Mesendoderm (in vitro differentiated cells): ENCODE measurements at regions not wholly inside any gene's neighbourhood (a gene's known extent, or its start where the extent isn't known, plus 50 kb on each side); places are given as distances from the start of the nearest gene placed in this dataset.

ENCODE experiments used
- DNase-seq: peaks from one replicate; pipeline ENCODE4 v3.0.0; 2013
- H2AK5ac ChIP-seq: 2 replicates; pipeline ENCODE4 v1.6.1; 2013; ENCODE audit warnings: low read length, inconsistent platforms
- H2BK120ac ChIP-seq: 2 replicates; pipeline ENCODE4 v1.6.1; 2013; ENCODE audit warnings: low read depth, mild to moderate bottlenecking, low read length, moderate library complexity, mixed read lengths
- H2BK15ac ChIP-seq: replicated peaks from 2 replicates; pipeline ENCODE4 v1.6.1; 2013; ENCODE audit warnings: low read depth, mild to moderate bottlenecking, moderate library complexity
- H2BK5ac ChIP-seq: 2 replicates; pipeline ENCODE4 v1.6.1; 2013; ENCODE audit warnings: low read length, inconsistent platforms
- H3K18ac ChIP-seq: 2 replicates; pipeline ENCODE4 v1.6.1; 2013; ENCODE audit warnings: mild to moderate bottlenecking, low read length, mixed read lengths
- H3K23ac ChIP-seq: one replicate; pipeline ENCODE4 v1.6.1; 2013; ENCODE audit warnings: low read length
- H3K27ac ChIP-seq: 2 replicates; pipeline ENCODE4 v1.5.1; 2013; ENCODE audit warnings: low read depth, mild to moderate bottlenecking, inconsistent platforms, low read length, moderate library complexity
- H3K27me3 ChIP-seq: 2 replicates; pipeline ENCODE4 v1.6.1; 2013; ENCODE audit warnings: low read length, control low read depth, mild to moderate bottlenecking, inconsistent platforms; ENCODE audit not compliant: insufficient read depth, poor library complexity
- H3K36me3 ChIP-seq: 2 replicates; pipeline ENCODE4 v1.6.1; 2013; ENCODE audit warnings: low read length, inconsistent platforms; ENCODE audit not compliant: control insufficient read depth, insufficient read depth
- H3K4ac ChIP-seq: one replicate; pipeline ENCODE4 v1.6.1; 2013; ENCODE audit warnings: low read depth, mild to moderate bottlenecking, low read length, moderate library complexity
- H3K4me1 ChIP-seq: 2 replicates; pipeline ENCODE4 v1.6.1; 2013; ENCODE audit warnings: low read depth, low read length, inconsistent platforms; ENCODE audit not compliant: control insufficient read depth
- H3K4me2 ChIP-seq: 2 replicates; pipeline ENCODE4 v1.6.1; 2013; ENCODE audit warnings: low read length
- H3K4me3 ChIP-seq: 2 replicates; pipeline ENCODE4 v1.5.1; 2013; ENCODE audit warnings: mild to moderate bottlenecking, low read length
- H3K56ac ChIP-seq: one replicate; pipeline ENCODE4 v1.6.1; 2013; ENCODE audit warnings: low read length
- H3K79me1 ChIP-seq: 2 replicates; pipeline ENCODE4 v1.6.1; 2013; ENCODE audit warnings: low read length, inconsistent platforms
- H3K79me2 ChIP-seq: 2 replicates; pipeline ENCODE4 v1.6.1; 2013; ENCODE audit warnings: mild to moderate bottlenecking, low read length; ENCODE audit not compliant: control insufficient read depth, insufficient read depth
- H3K9ac ChIP-seq: 2 replicates; pipeline ENCODE4 v1.6.1; 2013; ENCODE audit warnings: low read length, inconsistent platforms
- H4K5ac ChIP-seq: one replicate; pipeline ENCODE4 v1.6.1; 2013; ENCODE audit warnings: low read length
- H4K8ac ChIP-seq: one replicate; pipeline ENCODE4 v1.6.1; 2013; ENCODE audit warnings: low read depth, mild to moderate bottlenecking, control low read depth, low read length, moderate library complexity
- WGBS: extraction: QIAGEN DNeasy Blood & Tissue Kit; methylation state at CpG from one replicate; pipeline ENCODE4 v1.1.7; 2013; ENCODE audit warnings: low lambda C conversion rate, missing lambda C conversion rate; ENCODE audit not compliant: insufficient coverage; ENCODE audit errors: extremely low coverage; 5-methylcytosine and 5-hydroxymethylcytosine counted together

DNA sequence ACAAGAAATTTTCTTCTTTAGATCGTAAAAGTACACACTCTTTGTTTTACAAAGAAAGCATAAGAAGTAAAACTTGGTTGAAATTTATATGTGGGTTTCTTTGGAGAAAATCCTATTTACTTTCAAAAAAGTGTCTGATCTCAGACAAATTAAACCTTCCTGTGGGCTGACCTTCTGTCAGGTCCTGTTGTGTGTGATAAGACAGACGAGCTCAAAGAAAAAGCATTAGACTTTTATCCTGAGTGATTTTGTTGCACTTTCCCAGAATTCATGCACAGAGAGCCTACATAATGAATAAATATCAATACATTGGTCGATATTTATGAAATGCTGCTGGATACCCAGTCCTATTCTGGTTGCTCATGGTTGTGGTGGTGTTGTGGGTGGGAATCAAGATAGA, 302.1 kb upstream of the SYNCRIP start:
- Histone ChIP-seq H3K23ac (no peak overlapping the region), H2BK15ac (no peak overlapping the region), H4K5ac (no peak overlapping the region), H2AK5ac (no peak overlapping the region), H3K4me2 (no peak overlapping the region), H4K8ac (no peak overlapping the region), H3K27ac (no peak overlapping the region), H3K18ac (no peak overlapping the region), H2BK5ac (no peak overlapping the region), H3K56ac (no peak overlapping the region), H3K4me1 (no peaks in the 10 kb centered on the region), H3K79me1 (no peaks in the 10 kb centered on the region), H3K36me3 (no peaks in the 10 kb centered on the region), H3K9ac (no peak overlapping the region), H3K4ac (no peak overlapping the region), H2BK120ac (no peak overlapping the region), H3K27me3 (no peaks in the 10 kb centered on the region), H3K4me3 (no peak overlapping the region), H3K79me2 (no peaks in the 10 kb centered on the region)
- no peak for DNase-seq
- no CpG with 5 or more reads among the region's 3 CpGs for WGBS

DNA sequence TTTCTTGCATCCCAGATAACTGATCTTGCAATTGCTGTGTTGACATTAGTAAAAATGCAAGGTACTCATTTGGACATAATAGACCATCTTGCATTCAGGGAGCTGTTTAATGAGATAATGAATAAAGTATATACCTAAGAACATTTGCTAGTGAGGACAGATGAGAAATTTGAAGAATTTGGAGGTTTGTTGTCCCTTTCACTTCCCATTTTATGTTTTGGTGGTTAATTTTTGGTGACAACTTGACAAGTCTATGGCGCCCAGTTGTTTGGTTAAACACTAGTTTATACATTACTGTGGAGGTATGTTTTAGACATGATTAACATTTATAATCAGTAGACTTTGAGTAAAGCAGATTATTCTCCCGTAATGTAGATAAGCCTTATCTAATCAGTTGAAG, 300.2 kb upstream of the SYNCRIP start:
- Histone ChIP-seq H3K9ac (no peak overlapping the region), H3K27ac (no peak overlapping the region), H3K56ac (no peak overlapping the region), H2BK15ac (no peak overlapping the region), H2BK5ac (no peak overlapping the region), H3K18ac (no peak overlapping the region), H3K4ac (no peak overlapping the region), H3K4me2 (no peak overlapping the region), H3K79me2 (no peaks in the 10 kb centered on the region), H3K4me3 (no peak overlapping the region), H3K36me3 (no peaks in the 10 kb centered on the region), H2AK5ac (no peak overlapping the region), H3K4me1 (no peaks in the 10 kb centered on the region), H3K23ac (no peak overlapping the region), H2BK120ac (no peak overlapping the region), H3K79me1 (no peaks in the 10 kb centered on the region), H4K8ac (no peak overlapping the region), H3K27me3 (no peaks in the 10 kb centered on the region), H4K5ac (no peak overlapping the region)
- no CpG with 5 or more reads among the region's 2 CpGs for WGBS
- no peak for DNase-seq

DNA sequence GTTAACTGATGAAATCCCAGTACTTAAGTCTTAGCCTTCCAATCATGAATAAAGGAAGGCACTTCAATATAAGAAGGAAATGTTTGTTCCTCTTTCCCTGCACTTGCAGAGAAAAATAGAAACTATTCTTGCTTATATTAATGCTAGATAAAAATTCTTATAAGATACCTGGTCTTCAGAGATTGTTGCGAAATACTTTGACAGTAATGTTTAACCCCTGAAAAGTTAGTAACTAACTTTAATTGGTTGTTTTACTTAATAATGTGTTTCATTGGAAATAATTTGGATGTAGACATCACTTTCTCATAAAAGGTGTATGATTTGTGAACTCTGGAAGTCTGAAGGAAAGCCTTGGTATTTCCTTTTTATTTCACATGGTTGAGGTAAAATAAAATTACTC, 294.2 kb upstream of the SYNCRIP start:
- Histone ChIP-seq H2BK5ac (no peak overlapping the region), H4K8ac (no peak overlapping the region), H3K79me2 (no peaks in the 10 kb centered on the region), H3K27ac (no peak overlapping the region), H3K18ac (no peak overlapping the region), H3K79me1 (no peaks in the 10 kb centered on the region), H3K4ac (no peak overlapping the region), H2BK15ac (no peak overlapping the region), H3K27me3 (no peaks in the 10 kb centered on the region), H3K9ac (no peak overlapping the region), H3K23ac (no peak overlapping the region), H3K4me3 (no peak overlapping the region), H3K4me1 (no peaks in the 10 kb centered on the region), H2AK5ac (no peak overlapping the region), H3K56ac (no peak overlapping the region), H2BK120ac (no peak overlapping the region), H3K36me3 (no peaks in the 10 kb centered on the region), H4K5ac (no peak overlapping the region), H3K4me2 (no peak overlapping the region)
- no CpG with 5 or more reads among the region's 1 CpG for WGBS
- DNase-seq = no peak

DNA sequence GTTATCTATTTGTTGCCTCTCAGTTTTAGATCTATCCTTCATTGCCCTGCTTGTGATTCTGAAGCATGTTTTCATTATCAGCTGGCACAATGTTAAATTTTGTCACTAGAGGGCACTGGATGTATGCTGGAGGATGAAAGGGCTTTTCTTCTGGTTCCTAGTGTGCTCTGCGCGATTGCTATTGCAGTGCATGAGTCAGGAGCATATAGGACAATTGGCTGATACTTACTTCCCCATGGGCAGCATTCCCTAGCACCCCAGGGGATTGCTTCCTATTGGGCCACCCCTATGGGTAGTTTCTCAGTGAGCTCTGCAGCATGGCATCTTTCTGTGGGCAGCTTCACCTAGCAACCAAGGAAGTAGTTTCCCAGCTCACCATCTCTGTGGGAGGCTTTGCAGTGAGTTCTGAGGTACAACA, 280.3 kb upstream of the SYNCRIP start:
- no peak overlapping the region for H3K4me2 ChIP-seq
- H2AK5ac ChIP-seq = no peak overlapping the region
- no peak overlapping the region for H2BK5ac ChIP-seq
- no peak overlapping the region for H3K56ac ChIP-seq
- H2BK15ac ChIP-seq = no peak overlapping the region
- no peaks in the 10 kb centered on the region for H3K4me1 ChIP-seq
- H3K27me3 ChIP-seq = no peaks in the 10 kb centered on the region
- no peak overlapping the region for H4K8ac ChIP-seq
- H3K27ac ChIP-seq = no peak overlapping the region
- DNase-seq = peak; percentile 86
- H3K18ac ChIP-seq = no peak overlapping the region
- H4K5ac ChIP-seq = no peak overlapping the region
- H2BK120ac ChIP-seq = no peak overlapping the region
- no peak overlapping the region for H3K4me3 ChIP-seq
- no peaks in the 10 kb centered on the region for H3K79me1 ChIP-seq
- no CpG with 5 or more reads among the region's 2 CpGs for WGBS
- H3K4ac ChIP-seq = no peak overlapping the region
- H3K23ac ChIP-seq = no peak overlapping the region
- no peaks in the 10 kb centered on the region for H3K36me3 ChIP-seq
- no peak overlapping the region for H3K9ac ChIP-seq
- no peaks in the 10 kb centered on the region for H3K79me2 ChIP-seq

DNA sequence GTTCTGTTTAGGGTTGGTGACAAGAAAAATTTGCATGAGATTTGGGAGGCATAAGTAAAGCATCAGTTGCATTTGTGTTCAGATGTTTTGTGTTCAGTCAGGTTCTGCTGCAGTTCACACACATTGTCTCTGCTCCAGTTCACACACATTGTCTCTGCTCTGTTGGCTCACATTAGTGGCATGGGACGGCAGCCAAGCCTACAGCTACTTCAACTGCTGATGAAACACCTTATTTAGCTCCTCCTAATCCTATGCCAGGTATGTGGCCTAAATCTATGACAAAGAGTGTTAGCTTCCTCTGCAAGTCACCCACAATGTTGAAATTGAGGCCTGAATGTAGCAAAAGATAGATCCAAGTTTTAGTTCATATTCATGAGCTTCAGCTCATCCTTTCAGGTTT, 278.1 kb upstream of the SYNCRIP start:
- no peaks in the 10 kb centered on the region for H3K79me1 ChIP-seq
- no peak overlapping the region for H4K5ac ChIP-seq
- H3K18ac ChIP-seq = no peak overlapping the region
- no peaks in the 10 kb centered on the region for H3K79me2 ChIP-seq
- H2AK5ac ChIP-seq = no peak overlapping the region
- no peaks in the 10 kb centered on the region for H3K27me3 ChIP-seq
- no peak overlapping the region for H2BK5ac ChIP-seq
- WGBS = no CpG with 5 or more reads among the region's 1 CpG
- no peaks in the 10 kb centered on the region for H3K4me1 ChIP-seq
- DNase-seq = peak; percentile 81
- H3K4ac ChIP-seq = no peak overlapping the region
- no peak overlapping the region for H3K27ac ChIP-seq
- no peaks in the 10 kb centered on the region for H3K36me3 ChIP-seq
- H3K56ac ChIP-seq = no peak overlapping the region
- H3K23ac ChIP-seq = no peak overlapping the region
- no peak overlapping the region for H2BK120ac ChIP-seq
- H3K9ac ChIP-seq = no peak overlapping the region
- no peak overlapping the region for H4K8ac ChIP-seq
- H3K4me3 ChIP-seq = no peak overlapping the region
- no peak overlapping the region for H2BK15ac ChIP-seq
- no peak overlapping the region for H3K4me2 ChIP-seq

DNA sequence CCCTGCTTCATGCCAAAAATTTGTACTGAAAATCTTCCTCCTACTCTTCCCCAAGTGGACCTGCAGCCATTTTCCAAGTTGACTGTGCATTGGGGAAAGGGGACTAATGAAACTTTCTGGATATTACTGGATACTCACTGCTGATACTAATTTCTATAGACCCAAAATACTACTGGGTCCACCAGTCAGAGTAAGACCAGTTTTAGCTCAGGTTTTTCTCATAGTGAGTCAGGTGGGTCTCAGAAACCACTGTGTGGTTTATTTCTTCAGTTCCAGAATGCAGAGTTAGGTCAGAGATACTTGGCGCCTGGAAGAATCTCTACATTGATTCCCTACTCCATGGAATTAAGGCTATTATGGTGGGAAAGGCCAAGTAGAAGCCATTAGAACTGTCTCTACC, 274.8 kb upstream of the SYNCRIP start:
- Histone ChIP-seq H4K8ac (no peak overlapping the region), H3K4me2 (no peak overlapping the region), H3K79me1 (no peaks in the 10 kb centered on the region), H3K56ac (no peak overlapping the region), H2BK15ac (no peak overlapping the region), H3K9ac (no peak overlapping the region), H2AK5ac (no peak overlapping the region), H3K23ac (no peak overlapping the region), H3K18ac (no peak overlapping the region), H3K27me3 (no peaks in the 10 kb centered on the region), H3K79me2 (no peaks in the 10 kb centered on the region), H4K5ac (no peak overlapping the region), H3K4me1 (no peaks in the 10 kb centered on the region), H3K27ac (no peak overlapping the region), H3K36me3 (no peaks in the 10 kb centered on the region), H2BK120ac (no peak overlapping the region), H3K4ac (no peak overlapping the region), H3K4me3 (no peak overlapping the region), H2BK5ac (no peak overlapping the region)
- no peak for DNase-seq
- WGBS = no CpG with 5 or more reads among the region's 1 CpG
